Endothelial cell of umbilical vein (primary cell): ENCODE measurements at regions not wholly inside any gene's neighbourhood (a gene's known extent, or its start where the extent isn't known, plus 50 kb on each side); places are given as distances from the start of the nearest gene placed in this dataset.

Experiments used
- EZH2 ChIP-seq: IDR thresholded peaks from 2 replicates; pipeline ENCODE4 v1.6.1; 2012; ENCODE audit warnings: borderline replicate concordance, low read depth, mild to moderate bottlenecking, moderate library complexity, low read length, inconsistent platforms; ENCODE audit not compliant: severe bottlenecking
- POLR2A ChIP-seq: IDR thresholded peaks from 2 replicates; pipeline ENCODE4 v1.6.1; 2012; ENCODE audit warnings: low read depth, mild to moderate bottlenecking, control low read depth, low read length
- POLR2AphosphoS5 ChIP-seq: IDR thresholded peaks from 2 replicates; pipeline ENCODE4 v1.6.1; 2012; ENCODE audit warnings: low read depth, mild to moderate bottlenecking, control low read depth, low read length, moderate library complexity; ENCODE audit not compliant: insufficient read depth
- TF ChIP-seq, protein P1 (sequence below), 2 donors: IDR thresholded peaks; 1 replicate in 1 of 2; 2 replicates in 1 of 2; pipeline ENCODE4 v1.5.1; 2011; ENCODE audit warnings: low read length in 2 of 2, mild to moderate bottlenecking in 2 of 2, moderate library complexity in 2 of 2, control low read depth in 1 of 2, inconsistent platforms in 1 of 2, low read depth in 1 of 2; ENCODE audit not compliant: insufficient read depth in 1 of 2; ENCODE audit errors: extremely low read depth in 1 of 2

DNA sequence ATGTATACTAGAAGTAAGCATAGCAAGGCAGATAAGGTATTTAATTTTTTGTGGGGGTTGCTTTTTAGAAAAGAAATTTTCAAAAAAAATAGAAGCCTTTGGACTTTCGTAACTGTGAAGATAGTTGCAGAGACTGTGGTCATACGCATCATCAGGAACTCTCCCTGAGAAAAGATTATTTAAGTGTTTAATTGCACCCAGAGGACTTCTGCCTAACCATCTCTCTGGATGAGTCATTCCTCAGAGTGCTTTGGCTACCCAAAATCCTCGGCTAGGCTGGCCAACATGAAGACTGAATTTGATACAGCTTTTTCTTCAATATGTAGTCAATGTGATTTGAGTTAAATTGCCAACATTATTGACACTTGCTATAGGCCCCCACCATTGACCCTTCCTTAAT lies 296.4 kb downstream of the TLR4 start:
- TF ChIP-seq, protein P1, sequence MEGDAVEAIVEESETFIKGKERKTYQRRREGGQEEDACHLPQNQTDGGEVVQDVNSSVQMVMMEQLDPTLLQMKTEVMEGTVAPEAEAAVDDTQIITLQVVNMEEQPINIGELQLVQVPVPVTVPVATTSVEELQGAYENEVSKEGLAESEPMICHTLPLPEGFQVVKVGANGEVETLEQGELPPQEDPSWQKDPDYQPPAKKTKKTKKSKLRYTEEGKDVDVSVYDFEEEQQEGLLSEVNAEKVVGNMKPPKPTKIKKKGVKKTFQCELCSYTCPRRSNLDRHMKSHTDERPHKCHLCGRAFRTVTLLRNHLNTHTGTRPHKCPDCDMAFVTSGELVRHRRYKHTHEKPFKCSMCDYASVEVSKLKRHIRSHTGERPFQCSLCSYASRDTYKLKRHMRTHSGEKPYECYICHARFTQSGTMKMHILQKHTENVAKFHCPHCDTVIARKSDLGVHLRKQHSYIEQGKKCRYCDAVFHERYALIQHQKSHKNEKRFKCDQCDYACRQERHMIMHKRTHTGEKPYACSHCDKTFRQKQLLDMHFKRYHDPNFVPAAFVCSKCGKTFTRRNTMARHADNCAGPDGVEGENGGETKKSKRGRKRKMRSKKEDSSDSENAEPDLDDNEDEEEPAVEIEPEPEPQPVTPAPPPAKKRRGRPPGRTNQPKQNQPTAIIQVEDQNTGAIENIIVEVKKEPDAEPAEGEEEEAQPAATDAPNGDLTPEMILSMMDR (IDR thresholded peaks at IDR 0.05; ENCODE audit: extremely low read depth in 1 of 2, insufficient read depth in 1 of 2, low read depth in 1 of 2, low read length in 2 of 2) = no peak
- TF ChIP-seq POLR2AphosphoS5 (no peak), EZH2 (no peak), POLR2A (no peak)
